ENCODE measurements at regions not wholly inside any gene's neighbourhood (a gene's known extent, or its start where the extent isn't known, plus 50 kb on each side); places are given as distances from the start of the nearest gene placed in this dataset.

GRCh38 chr9:25119041-25119440, 559.2 kb downstream of the TUSC1 start:
- no peak for TF ChIP-seq POLR2A (IDR thresholded peaks at IDR 0.05; ENCODE audit: low read length)
- no peak for TF ChIP-seq GATA1 (IDR thresholded peaks at IDR 0.05; ENCODE audit: low read depth, low read length)
